WTC11 (cell line): ENCODE measurements at regions not wholly inside any gene's neighbourhood (a gene's known extent, or its start where the extent isn't known, plus 50 kb on each side); places are given as distances from the start of the nearest gene placed in this dataset.

Source experiments
- ATAC-seq: fragments of 200-7000 bp; cut with Tn5 transposase; 2 replicates; pipeline ENCODE4 v1.10.0; 2021; ENCODE audit warnings: mild to moderate bottlenecking, moderate library complexity
- CTCF ChIA-PET: fragments of 300-600 bp; sonication (Branson Sonifier 250); formaldehyde crosslinking; loops from one replicate; lab custom pipeline; 2021; ENCODE audit warnings: antibody characterized with exemption; lab: Charles Lee
- POLR2A ChIA-PET: fragments of 350-600 bp; sonication (Branson Sonifier 250); formaldehyde crosslinking; loops from one replicate; lab custom pipeline; 2021; ENCODE audit warnings: antibody characterized with exemption; lab: Charles Lee
- DNase-seq: peaks from one replicate; pipeline ENCODE4 v3.0.0; 2021; ENCODE audit warnings: low spot score
- H3K27ac Mint-ChIP-seq: 2 replicates; pipeline ENCODE4 v1.8.0; 2021; ENCODE audit warnings: mixed read lengths
- H3K27me3 Mint-ChIP-seq: 2 replicates; pipeline ENCODE4 v1.8.0; 2021; ENCODE audit warnings: low read depth, mild to moderate bottlenecking, moderate library complexity, mixed read lengths
- H3K36me3 Mint-ChIP-seq: 2 replicates; pipeline ENCODE4 v1.8.0; 2021; ENCODE audit warnings: mixed read lengths
- H3K4me1 Mint-ChIP-seq: 2 replicates; pipeline ENCODE4 v1.8.0; 2022; ENCODE audit warnings: mixed read lengths
- H3K4me3 Mint-ChIP-seq: 2 replicates; pipeline ENCODE4 v1.8.0; 2021; ENCODE audit warnings: mild to moderate bottlenecking, moderate library complexity, mixed read lengths
- H3K9me3 Mint-ChIP-seq: 2 replicates; pipeline ENCODE4 v1.8.0; 2021; ENCODE audit warnings: mixed read lengths
- ATF3 ChIP-seq: sonication (generic); formaldehyde crosslinking; conservative IDR thresholded peaks from 2 replicates; pipeline ENCODE4 v1.8.1; 2022; ENCODE audit warnings: mild to moderate bottlenecking, missing genetic modification reagents
- ATF6 ChIP-seq: sonication (generic); formaldehyde crosslinking; IDR thresholded peaks from 2 replicates; pipeline ENCODE4 v1.8.1; 2023; ENCODE audit warnings: mild to moderate bottlenecking, missing genetic modification reagents
- CDX4 ChIP-seq: fragments of 250-450 bp; sonication (Bioruptor Pico); IDR thresholded peaks from 2 replicates; pipeline ENCODE4 v1.9.0; 2021; ENCODE audit warnings: moderate library complexity, mild to moderate bottlenecking, inconsistent platforms, borderline replicate concordance
- E2F1 ChIP-seq: sonication (generic); formaldehyde crosslinking; IDR thresholded peaks from 2 replicates; pipeline ENCODE4 v1.8.0; 2022; ENCODE audit warnings: mild to moderate bottlenecking, missing genetic modification reagents
- E2F4 ChIP-seq: sonication (generic); formaldehyde crosslinking; IDR thresholded peaks from 2 replicates; pipeline ENCODE4 v1.8.1; 2022; ENCODE audit warnings: low read depth, mild to moderate bottlenecking, moderate library complexity, missing genetic modification reagents, borderline replicate concordance
- E2F5 ChIP-seq: sonication (generic); formaldehyde crosslinking; IDR thresholded peaks from 2 replicates; pipeline ENCODE4 v1.8.1; 2022; ENCODE audit warnings: mild to moderate bottlenecking, moderate library complexity, missing genetic modification reagents
- ERG ChIP-seq: fragments of 250-450 bp; sonication (Bioruptor Pico); IDR thresholded peaks from 2 replicates; pipeline ENCODE4 v1.8.0; 2021; ENCODE audit warnings: mild to moderate bottlenecking
- ETV6 ChIP-seq: sonication (generic); formaldehyde crosslinking; IDR thresholded peaks from 2 replicates; pipeline ENCODE4 v1.8.1; 2022; ENCODE audit warnings: mild to moderate bottlenecking, missing genetic modification reagents
- FOXK1 ChIP-seq: sonication (generic); formaldehyde crosslinking; IDR thresholded peaks from 2 replicates; pipeline ENCODE4 v1.8.0; 2022; ENCODE audit warnings: mild to moderate bottlenecking, moderate library complexity, missing genetic modification reagents
- GABPB1 ChIP-seq: sonication (generic); formaldehyde crosslinking; IDR thresholded peaks from 2 replicates; pipeline ENCODE4 v1.8.1; 2023; ENCODE audit warnings: mild to moderate bottlenecking, missing genetic modification reagents
- MYBL2 ChIP-seq: sonication (generic); formaldehyde crosslinking; IDR thresholded peaks from 2 replicates; pipeline ENCODE4 v1.8.1; 2023; ENCODE audit warnings: mild to moderate bottlenecking, moderate library complexity, missing genetic modification reagents
- NFE2L1 ChIP-seq: sonication (generic); formaldehyde crosslinking; IDR thresholded peaks from 2 replicates; pipeline ENCODE4 v1.8.1; 2023; ENCODE audit warnings: missing genetic modification reagents
- NR1H2 ChIP-seq: sonication (generic); formaldehyde crosslinking; IDR thresholded peaks from 2 replicates; pipeline ENCODE4 v1.9.0; 2021; ENCODE audit warnings: mild to moderate bottlenecking, moderate library complexity, missing genetic modification reagents
- PRDM15 ChIP-seq: sonication (generic); formaldehyde crosslinking; IDR thresholded peaks from 2 replicates; pipeline ENCODE4 v1.8.0; 2022; ENCODE audit warnings: missing genetic modification reagents
- RELA ChIP-seq: sonication (generic); formaldehyde crosslinking; IDR thresholded peaks from 2 replicates; pipeline ENCODE4 v1.8.1; 2022; ENCODE audit warnings: missing genetic modification reagents, mild to moderate bottlenecking, borderline replicate concordance
- TEAD4 ChIP-seq: sonication (generic); formaldehyde crosslinking; IDR thresholded peaks from 2 replicates; pipeline ENCODE4 v1.8.0; 2022; ENCODE audit warnings: mild to moderate bottlenecking, missing genetic modification reagents
- ZBTB21 ChIP-seq: sonication (generic); formaldehyde crosslinking; IDR thresholded peaks from 2 replicates; pipeline ENCODE4 v1.8.1; 2023; ENCODE audit warnings: mild to moderate bottlenecking, missing genetic modification reagents, borderline replicate concordance
- ZNF121 ChIP-seq: sonication (generic); formaldehyde crosslinking; IDR thresholded peaks from 2 replicates; pipeline ENCODE4 v1.8.0; 2023; ENCODE audit warnings: missing genetic modification reagents

GRCh38 chr5:106399391-106399790, 1271.3 kb downstream of the EFNA5 start:
- TF ChIP-seq RELA (CRISPR knock-in tag) (no peak), PRDM15 (no peak), GABPB1 (no peak), MYBL2 (CRISPR knock-in tag) (no peak)
- H3K27me3 Mint-ChIP-seq, result no peaks in the 10 kb centered on the region
- no peaks in the 10 kb centered on the region for H3K36me3 Mint-ChIP-seq
- no peaks in the 10 kb centered on the region for H3K9me3 Mint-ChIP-seq
- ATAC-seq (no peak), DNase-seq (no peak)
- H3K4me1 Mint-ChIP-seq, result no peaks in the 10 kb centered on the region
- H3K4me3 Mint-ChIP-seq, result no peak overlapping the region
- ChIA-PET CTCF (interaction anchor here (1.2 kb wide), 1 partner anchor 55 kb away, joined by 4 read pairs; no protein-coding TSS in a partner anchor), POLR2A (no interaction called here)
- H3K27ac Mint-ChIP-seq, result no peak overlapping the region

GRCh38 chr5:106397700-106398099, 1273.0 kb downstream of the EFNA5 start:
- 0 out of 2 replicates have a peak overlapping the region, but pooled peaks have one; percentile 14 for H3K27ac Mint-ChIP-seq

More at GRCh38 chr5:106397700-106398099, 1273.0 kb downstream of the EFNA5 start:
- Mint-ChIP-seq H3K4me3 (no peak overlapping the region), H3K9me3 (no peaks in the 10 kb centered on the region), H3K27me3 (no peaks in the 10 kb centered on the region), H3K4me1 (no peaks in the 10 kb centered on the region), H3K36me3 (no peaks in the 10 kb centered on the region)
- ChIA-PET CTCF (interaction anchor here (1.4 kb wide), 1 partner anchor 129 kb away, joined by 3 read pairs; no protein-coding TSS in a partner anchor), POLR2A (no interaction called here)
- ATAC-seq, result no peak; the same call in 1 of the 2 replicates
- DNase-seq, result no peak
- TF ChIP-seq FOXK1 (CRISPR knock-in tag) (no peak), ETV6 (CRISPR knock-in tag) (no peak), E2F4 (CRISPR knock-in tag) (no peak), ZNF121 (CRISPR knock-in tag) (no peak), E2F5 (CRISPR knock-in tag) (no peak), ZBTB21 (CRISPR knock-in tag) (no peak), NFE2L1 (CRISPR knock-in tag) (no peak), NR1H2 (CRISPR knock-in tag) (no peak), ERG (no peak), ATF6 (CRISPR knock-in tag) (no peak), PRDM15 (no peak), E2F1 (CRISPR knock-in tag) (no peak), ATF3 (CRISPR knock-in tag) (no peak), TEAD4 (CRISPR knock-in tag) (no peak), CDX4 (CRISPR knock-in tag) (no peak)
- TF ChIP-seq, all 79 proteins: peak for 0
